ENCODE measurements at regions not wholly inside any gene's neighbourhood (a gene's known extent, or its start where the extent isn't known, plus 50 kb on each side); places are given as distances from the start of the nearest gene placed in this dataset.

DNA sequence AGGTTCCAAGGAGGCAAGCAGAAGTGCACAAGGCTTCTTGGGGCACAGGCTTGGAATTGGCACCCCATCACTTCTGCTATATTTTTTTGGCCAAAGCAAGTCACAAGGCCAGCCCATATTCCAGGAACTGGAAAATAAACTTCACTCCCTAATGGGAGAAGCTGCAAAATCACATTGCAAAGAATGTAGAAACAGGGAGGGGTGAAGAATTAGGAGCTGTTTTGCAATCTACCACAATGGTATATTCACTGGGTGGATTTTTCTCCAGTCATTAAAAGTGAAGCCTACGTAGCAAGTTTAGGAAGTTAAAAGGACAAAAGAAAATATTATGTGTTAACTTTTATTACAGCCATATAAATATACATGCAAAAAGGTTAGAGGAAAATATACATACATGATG lies 464.8 kb downstream of the COG6 start:
- no peaks in the 10 kb centered on the region for H3K36me3 ChIP-seq (ENCODE audit: insufficient read depth)
- Mint-ChIP-seq H3K36me3 (ENCODE audit: low read depth) (no peaks in the 10 kb centered on the region), H3K27ac (no peak overlapping the region; the same call in 1 of the 2 replicates), H3K4me3 (no peak overlapping the region), H3K4me1 (peaks cover 22% of the 10 kb centered on the region), H3K9me3 (peaks cover 3% of the 10 kb centered on the region; the same call in 1 of the 3 replicates), H3K27me3 (ENCODE audit: insufficient read depth, low read depth, poor library complexity) (peaks cover 4% of the 10 kb centered on the region)
- TF ChIP-seq EZH2phosphoT487 (IDR thresholded peaks at IDR 0.05; ENCODE audit: unreplicated experiment) (no peak), JUNB (IDR thresholded peaks at IDR 0.05; ENCODE audit: unreplicated experiment) (no peak), CREB1 (CRISPR knock-in tag; IDR thresholded peaks at IDR 0.05; ENCODE audit: low read depth) (no peak), POLR2AphosphoS5 (IDR thresholded peaks at IDR 0.05; ENCODE audit: low read depth) (no peak), NANOG (IDR thresholded peaks at IDR 0.05; ENCODE audit: borderline replicate concordance) (no peak), EZH2 (IDR thresholded peaks at IDR 0.05; ENCODE audit: low read depth, unreplicated experiment) (no peak), STAT1 (IDR thresholded peaks at IDR 0.05; ENCODE audit: unreplicated experiment) (no peak), ZNF114 (CRISPR knock-in tag; IDR thresholded peaks at IDR 0.05) (no peak), ZNF331 (CRISPR knock-in tag; IDR thresholded peaks at IDR 0.05; ENCODE audit: low read depth) (no peak)
- TF ChIP-seq, protein P1, sequence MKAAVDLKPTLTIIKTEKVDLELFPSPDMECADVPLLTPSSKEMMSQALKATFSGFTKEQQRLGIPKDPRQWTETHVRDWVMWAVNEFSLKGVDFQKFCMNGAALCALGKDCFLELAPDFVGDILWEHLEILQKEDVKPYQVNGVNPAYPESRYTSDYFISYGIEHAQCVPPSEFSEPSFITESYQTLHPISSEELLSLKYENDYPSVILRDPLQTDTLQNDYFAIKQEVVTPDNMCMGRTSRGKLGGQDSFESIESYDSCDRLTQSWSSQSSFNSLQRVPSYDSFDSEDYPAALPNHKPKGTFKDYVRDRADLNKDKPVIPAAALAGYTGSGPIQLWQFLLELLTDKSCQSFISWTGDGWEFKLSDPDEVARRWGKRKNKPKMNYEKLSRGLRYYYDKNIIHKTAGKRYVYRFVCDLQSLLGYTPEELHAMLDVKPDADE (IDR thresholded peaks at IDR 0.05): no peak
- TF ChIP-seq, protein P2, sequence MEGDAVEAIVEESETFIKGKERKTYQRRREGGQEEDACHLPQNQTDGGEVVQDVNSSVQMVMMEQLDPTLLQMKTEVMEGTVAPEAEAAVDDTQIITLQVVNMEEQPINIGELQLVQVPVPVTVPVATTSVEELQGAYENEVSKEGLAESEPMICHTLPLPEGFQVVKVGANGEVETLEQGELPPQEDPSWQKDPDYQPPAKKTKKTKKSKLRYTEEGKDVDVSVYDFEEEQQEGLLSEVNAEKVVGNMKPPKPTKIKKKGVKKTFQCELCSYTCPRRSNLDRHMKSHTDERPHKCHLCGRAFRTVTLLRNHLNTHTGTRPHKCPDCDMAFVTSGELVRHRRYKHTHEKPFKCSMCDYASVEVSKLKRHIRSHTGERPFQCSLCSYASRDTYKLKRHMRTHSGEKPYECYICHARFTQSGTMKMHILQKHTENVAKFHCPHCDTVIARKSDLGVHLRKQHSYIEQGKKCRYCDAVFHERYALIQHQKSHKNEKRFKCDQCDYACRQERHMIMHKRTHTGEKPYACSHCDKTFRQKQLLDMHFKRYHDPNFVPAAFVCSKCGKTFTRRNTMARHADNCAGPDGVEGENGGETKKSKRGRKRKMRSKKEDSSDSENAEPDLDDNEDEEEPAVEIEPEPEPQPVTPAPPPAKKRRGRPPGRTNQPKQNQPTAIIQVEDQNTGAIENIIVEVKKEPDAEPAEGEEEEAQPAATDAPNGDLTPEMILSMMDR (conservative IDR thresholded peaks at IDR 0.05; ENCODE audit: low read depth in 2 of 2): no peak
- TF ChIP-seq, protein P3, sequence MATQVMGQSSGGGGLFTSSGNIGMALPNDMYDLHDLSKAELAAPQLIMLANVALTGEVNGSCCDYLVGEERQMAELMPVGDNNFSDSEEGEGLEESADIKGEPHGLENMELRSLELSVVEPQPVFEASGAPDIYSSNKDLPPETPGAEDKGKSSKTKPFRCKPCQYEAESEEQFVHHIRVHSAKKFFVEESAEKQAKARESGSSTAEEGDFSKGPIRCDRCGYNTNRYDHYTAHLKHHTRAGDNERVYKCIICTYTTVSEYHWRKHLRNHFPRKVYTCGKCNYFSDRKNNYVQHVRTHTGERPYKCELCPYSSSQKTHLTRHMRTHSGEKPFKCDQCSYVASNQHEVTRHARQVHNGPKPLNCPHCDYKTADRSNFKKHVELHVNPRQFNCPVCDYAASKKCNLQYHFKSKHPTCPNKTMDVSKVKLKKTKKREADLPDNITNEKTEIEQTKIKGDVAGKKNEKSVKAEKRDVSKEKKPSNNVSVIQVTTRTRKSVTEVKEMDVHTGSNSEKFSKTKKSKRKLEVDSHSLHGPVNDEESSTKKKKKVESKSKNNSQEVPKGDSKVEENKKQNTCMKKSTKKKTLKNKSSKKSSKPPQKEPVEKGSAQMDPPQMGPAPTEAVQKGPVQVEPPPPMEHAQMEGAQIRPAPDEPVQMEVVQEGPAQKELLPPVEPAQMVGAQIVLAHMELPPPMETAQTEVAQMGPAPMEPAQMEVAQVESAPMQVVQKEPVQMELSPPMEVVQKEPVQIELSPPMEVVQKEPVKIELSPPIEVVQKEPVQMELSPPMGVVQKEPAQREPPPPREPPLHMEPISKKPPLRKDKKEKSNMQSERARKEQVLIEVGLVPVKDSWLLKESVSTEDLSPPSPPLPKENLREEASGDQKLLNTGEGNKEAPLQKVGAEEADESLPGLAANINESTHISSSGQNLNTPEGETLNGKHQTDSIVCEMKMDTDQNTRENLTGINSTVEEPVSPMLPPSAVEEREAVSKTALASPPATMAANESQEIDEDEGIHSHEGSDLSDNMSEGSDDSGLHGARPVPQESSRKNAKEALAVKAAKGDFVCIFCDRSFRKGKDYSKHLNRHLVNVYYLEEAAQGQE (IDR thresholded peaks at IDR 0.05; ENCODE audit: unreplicated experiment): no peak
- TF ChIP-seq, protein P4, sequence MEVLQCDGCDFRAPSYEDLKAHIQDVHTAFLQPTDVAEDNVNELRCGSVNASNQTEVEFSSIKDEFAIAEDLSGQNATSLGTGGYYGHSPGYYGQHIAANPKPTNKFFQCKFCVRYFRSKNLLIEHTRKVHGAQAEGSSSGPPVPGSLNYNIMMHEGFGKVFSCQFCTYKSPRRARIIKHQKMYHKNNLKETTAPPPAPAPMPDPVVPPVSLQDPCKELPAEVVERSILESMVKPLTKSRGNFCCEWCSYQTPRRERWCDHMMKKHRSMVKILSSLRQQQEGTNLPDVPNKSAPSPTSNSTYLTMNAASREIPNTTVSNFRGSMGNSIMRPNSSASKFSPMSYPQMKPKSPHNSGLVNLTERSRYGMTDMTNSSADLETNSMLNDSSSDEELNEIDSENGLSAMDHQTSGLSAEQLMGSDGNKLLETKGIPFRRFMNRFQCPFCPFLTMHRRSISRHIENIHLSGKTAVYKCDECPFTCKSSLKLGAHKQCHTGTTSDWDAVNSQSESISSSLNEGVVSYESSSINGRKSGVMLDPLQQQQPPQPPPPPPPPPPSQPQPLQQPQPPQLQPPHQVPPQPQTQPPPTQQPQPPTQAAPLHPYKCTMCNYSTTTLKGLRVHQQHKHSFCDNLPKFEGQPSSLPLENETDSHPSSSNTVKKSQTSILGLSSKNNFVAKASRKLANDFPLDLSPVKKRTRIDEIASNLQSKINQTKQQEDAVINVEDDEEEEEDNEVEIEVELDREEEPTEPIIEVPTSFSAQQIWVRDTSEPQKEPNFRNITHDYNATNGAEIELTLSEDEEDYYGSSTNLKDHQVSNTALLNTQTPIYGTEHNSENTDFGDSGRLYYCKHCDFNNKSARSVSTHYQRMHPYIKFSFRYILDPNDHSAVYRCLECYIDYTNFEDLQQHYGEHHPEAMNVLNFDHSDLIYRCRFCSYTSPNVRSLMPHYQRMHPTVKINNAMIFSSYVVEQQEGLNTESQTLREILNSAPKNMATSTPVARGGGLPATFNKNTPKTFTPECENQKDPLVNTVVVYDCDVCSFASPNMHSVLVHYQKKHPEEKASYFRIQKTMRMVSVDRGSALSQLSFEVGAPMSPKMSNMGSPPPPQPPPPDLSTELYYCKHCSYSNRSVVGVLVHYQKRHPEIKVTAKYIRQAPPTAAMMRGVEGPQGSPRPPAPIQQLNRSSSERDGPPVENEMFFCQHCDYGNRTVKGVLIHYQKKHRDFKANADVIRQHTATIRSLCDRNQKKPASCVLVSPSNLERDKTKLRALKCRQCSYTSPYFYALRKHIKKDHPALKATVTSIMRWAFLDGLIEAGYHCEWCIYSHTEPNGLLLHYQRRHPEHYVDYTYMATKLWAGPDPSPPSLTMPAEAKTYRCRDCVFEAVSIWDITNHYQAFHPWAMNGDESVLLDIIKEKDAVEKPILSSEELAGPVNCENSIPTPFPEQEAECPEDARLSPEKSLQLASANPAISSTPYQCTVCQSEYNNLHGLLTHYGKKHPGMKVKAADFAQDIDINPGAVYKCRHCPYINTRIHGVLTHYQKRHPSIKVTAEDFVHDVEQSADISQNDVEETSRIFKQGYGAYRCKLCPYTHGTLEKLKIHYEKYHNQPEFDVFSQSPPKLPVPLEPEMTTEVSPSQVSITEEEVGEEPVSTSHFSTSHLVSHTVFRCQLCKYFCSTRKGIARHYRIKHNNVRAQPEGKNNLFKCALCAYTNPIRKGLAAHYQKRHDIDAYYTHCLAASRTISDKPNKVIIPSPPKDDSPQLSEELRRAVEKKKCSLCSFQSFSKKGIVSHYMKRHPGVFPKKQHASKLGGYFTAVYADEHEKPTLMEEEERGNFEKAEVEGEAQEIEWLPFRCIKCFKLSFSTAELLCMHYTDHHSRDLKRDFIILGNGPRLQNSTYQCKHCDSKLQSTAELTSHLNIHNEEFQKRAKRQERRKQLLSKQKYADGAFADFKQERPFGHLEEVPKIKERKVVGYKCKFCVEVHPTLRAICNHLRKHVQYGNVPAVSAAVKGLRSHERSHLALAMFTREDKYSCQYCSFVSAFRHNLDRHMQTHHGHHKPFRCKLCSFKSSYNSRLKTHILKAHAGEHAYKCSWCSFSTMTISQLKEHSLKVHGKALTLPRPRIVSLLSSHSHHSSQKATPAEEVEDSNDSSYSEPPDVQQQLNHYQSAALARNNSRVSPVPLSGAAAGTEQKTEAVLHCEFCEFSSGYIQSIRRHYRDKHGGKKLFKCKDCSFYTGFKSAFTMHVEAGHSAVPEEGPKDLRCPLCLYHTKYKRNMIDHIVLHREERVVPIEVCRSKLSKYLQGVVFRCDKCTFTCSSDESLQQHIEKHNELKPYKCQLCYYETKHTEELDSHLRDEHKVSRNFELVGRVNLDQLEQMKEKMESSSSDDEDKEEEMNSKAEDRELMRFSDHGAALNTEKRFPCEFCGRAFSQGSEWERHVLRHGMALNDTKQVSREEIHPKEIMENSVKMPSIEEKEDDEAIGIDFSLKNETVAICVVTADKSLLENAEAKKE (CRISPR knock-in tag; IDR thresholded peaks at IDR 0.05): no peak
- no peaks in the 10 kb centered on the region for H3F3A ChIP-seq (replicated peaks; ENCODE audit: low read depth)
- H3K27me3 ChIP-seq (ENCODE audit: insufficient read depth): no peaks in the 10 kb centered on the region
- no peak for ATAC-seq
- H3K4me1 ChIP-seq (ENCODE audit: insufficient read depth): peaks cover 13% of the 10 kb centered on the region
- no peak overlapping the region for H3K4me2 ChIP-seq
- no peak overlapping the region for H3K27ac ChIP-seq (ENCODE audit: low read depth)
- H2AFZ ChIP-seq: no peak overlapping the region
- DNase-seq (ENCODE audit: low spot score): no peak
- no peaks in the 10 kb centered on the region for H4K20me1 ChIP-seq (replicated peaks; ENCODE audit: insufficient read depth)
- peaks cover 7% of the 10 kb centered on the region; the same call in 1 of the 2 replicates for H3K9me2 ChIP-seq (ENCODE audit: insufficient read depth)
- no peak overlapping the region for H3K4me3 ChIP-seq
- no peaks in the 10 kb centered on the region for H3K79me2 ChIP-seq (replicated peaks; ENCODE audit: insufficient read depth)

All from GM23338 (cell line).